Cardiac muscle cell (in vitro differentiated cells and primary cell): ENCODE measurements at regions not wholly inside any gene's neighbourhood (a gene's known extent, or its start where the extent isn't known, plus 50 kb on each side); places are given as distances from the start of the nearest gene placed in this dataset.
A peak's percentile ranks its signal among the peaks of the same experiment; 100 is the strongest.

ENCODE experiments used
- DNase-seq, 2 donors: peaks; one replicate each; pipeline versions ENCODE4 v3.0.0 to v3.0.0-alpha.2; 2010 to 2017; ENCODE audit warnings: low read depth in 1 of 2, low spot score in 1 of 2
- H3K27ac ChIP-seq: fragments of 200-600 bp; sonication (generic); 2 replicates; pipeline ENCODE4 v1.5.1; 2016
- H3K27me3 ChIP-seq: fragments of 200-600 bp; sonication (generic); 2 replicates; pipeline ENCODE4 v1.6.0; 2016; ENCODE audit warnings: control low read depth
- H3K36me3 ChIP-seq: fragments of 200-600 bp; sonication (generic); 2 replicates; pipeline ENCODE4 v1.5.1; 2016; ENCODE audit warnings: control low read depth
- H3K4me1 ChIP-seq: fragments of 200-600 bp; sonication (generic); 2 replicates; pipeline ENCODE4 v1.8.1; 2017; ENCODE audit warnings: low read depth, mild to moderate bottlenecking, mixed run types
- H3K4me3 ChIP-seq: fragments of 200-600 bp; sonication (generic); 2 replicates; pipeline ENCODE4 v1.5.1; 2016; ENCODE audit warnings: mild to moderate bottlenecking
- H3K9me3 ChIP-seq: fragments of 200-600 bp; sonication (generic); 2 replicates; pipeline ENCODE4 v1.5.1; 2017; ENCODE audit warnings: low read depth, mild to moderate bottlenecking, control low read depth
- TF ChIP-seq, protein P1 (sequence below): IDR thresholded peaks from 2 replicates; pipeline ENCODE4 v1.5.1; 2012; ENCODE audit warnings: low read depth, mild to moderate bottlenecking, low read length

DNA sequence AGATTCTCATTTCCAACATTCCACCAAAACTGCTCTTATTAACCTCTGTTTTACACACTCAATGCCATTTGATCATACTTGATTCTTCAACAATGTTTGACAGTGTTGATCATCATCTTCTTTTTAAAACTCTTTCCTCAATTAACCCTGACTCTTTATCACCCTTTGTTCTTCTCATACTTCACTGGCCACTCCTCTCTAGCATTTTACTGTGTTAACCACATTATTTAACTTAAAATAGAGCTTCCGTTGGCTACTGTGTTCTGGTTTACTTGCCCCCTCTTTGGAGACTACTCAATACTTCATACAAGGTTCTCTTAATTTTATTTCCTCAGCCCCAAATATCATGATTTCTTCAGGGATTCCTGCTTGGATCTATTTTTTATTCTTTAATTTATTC is 121.1 kb upstream of the SPRY2 start:
- Histone ChIP-seq H3K27me3 (no peaks in the 10 kb centered on the region), H3K9me3 (no peaks in the 10 kb centered on the region), H3K27ac (no peak overlapping the region), H3K4me3 (no peak overlapping the region), H3K4me1 (no peaks in the 10 kb centered on the region), H3K36me3 (no peaks in the 10 kb centered on the region)
- TF ChIP-seq, protein P1, sequence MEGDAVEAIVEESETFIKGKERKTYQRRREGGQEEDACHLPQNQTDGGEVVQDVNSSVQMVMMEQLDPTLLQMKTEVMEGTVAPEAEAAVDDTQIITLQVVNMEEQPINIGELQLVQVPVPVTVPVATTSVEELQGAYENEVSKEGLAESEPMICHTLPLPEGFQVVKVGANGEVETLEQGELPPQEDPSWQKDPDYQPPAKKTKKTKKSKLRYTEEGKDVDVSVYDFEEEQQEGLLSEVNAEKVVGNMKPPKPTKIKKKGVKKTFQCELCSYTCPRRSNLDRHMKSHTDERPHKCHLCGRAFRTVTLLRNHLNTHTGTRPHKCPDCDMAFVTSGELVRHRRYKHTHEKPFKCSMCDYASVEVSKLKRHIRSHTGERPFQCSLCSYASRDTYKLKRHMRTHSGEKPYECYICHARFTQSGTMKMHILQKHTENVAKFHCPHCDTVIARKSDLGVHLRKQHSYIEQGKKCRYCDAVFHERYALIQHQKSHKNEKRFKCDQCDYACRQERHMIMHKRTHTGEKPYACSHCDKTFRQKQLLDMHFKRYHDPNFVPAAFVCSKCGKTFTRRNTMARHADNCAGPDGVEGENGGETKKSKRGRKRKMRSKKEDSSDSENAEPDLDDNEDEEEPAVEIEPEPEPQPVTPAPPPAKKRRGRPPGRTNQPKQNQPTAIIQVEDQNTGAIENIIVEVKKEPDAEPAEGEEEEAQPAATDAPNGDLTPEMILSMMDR, result no peak
- DNase-seq, result no peak

DNA sequence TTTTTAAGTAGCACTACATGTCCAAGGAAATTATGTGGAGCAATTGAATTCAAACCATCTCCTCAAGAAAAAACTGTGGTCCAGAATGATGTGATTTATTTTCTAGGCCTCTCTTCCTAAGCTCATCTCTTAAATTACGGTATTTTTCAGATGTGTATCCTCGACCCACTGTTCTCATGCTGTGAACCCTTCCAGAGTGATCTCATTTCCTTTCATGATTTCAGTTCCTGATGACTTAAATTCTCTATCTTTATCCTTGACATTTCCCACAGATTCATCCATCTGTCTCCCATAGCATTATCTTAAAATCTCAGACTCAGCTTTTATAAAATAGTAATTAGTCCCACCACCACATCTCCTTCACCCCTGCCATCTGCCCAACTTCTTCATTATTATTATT is 117.6 kb upstream of the SPRY2 start:
- TF ChIP-seq, protein P1, result no peak
- H3K4me1 ChIP-seq, result no peaks in the 10 kb centered on the region
- H3K27me3 ChIP-seq, result no peaks in the 10 kb centered on the region
- DNase-seq, result no peak
- H3K27ac ChIP-seq, result no peak overlapping the region
- H3K36me3 ChIP-seq, result no peaks in the 10 kb centered on the region
- H3K9me3 ChIP-seq, result no peaks in the 10 kb centered on the region
- H3K4me3 ChIP-seq, result no peak overlapping the region

DNA sequence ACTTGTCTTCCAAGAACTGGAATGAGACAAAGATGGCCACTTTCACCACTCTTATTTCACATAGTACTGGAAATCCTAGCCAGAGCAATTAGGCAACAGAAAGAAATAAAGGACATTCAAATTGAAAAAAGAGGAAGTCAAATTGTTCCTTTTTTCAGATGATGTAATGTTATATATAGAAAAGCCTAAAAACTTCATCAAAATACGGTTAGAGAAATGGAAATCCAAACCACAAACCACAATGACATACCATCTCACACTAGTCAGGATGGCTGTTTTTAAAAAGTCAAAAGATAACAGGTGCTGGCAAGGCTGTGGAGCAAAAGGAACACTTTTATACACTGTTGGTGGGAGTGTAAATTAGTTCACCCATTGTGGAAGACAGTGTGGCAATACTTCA is 113.3 kb upstream of the SPRY2 start:
- Histone ChIP-seq H3K4me1 (peaks cover 24% of the 10 kb centered on the region), H3K27ac (no peak overlapping the region), H3K9me3 (no peaks in the 10 kb centered on the region), H3K4me3 (no peak overlapping the region), H3K36me3 (no peaks in the 10 kb centered on the region), H3K27me3 (no peaks in the 10 kb centered on the region)
- TF ChIP-seq, protein P1, result no peak
- DNase-seq, result peak in 1 of 2 donors; percentile 78

DNA sequence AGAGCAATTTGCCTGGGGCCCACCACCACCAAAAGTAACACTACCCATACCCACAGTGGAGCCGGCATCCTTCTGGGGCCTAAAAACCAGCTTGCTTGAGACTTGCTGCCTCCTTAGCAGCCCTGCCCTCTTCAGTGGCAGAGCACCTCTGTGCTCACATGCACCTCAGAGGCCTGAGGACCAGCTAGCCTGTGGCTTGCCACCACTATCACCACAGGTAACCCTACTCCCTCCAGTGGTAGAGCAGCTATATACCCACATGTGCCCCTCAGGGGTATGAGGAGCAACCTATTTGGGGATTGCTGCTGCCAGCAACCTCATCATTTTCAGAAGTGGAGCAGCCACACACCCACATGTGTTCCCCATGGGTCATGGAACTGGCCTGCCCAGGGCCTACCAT is 111.4 kb upstream of the SPRY2 start:
- H3K36me3 ChIP-seq, result no peaks in the 10 kb centered on the region
- H3K27me3 ChIP-seq, result no peaks in the 10 kb centered on the region
- TF ChIP-seq, protein P1, result no peak
- H3K27ac ChIP-seq, result no peak overlapping the region
- peaks cover 28% of the 10 kb centered on the region for H3K4me1 ChIP-seq
- DNase-seq, result no peak
- H3K4me3 ChIP-seq, result no peak overlapping the region
- H3K9me3 ChIP-seq, result no peaks in the 10 kb centered on the region

DNA sequence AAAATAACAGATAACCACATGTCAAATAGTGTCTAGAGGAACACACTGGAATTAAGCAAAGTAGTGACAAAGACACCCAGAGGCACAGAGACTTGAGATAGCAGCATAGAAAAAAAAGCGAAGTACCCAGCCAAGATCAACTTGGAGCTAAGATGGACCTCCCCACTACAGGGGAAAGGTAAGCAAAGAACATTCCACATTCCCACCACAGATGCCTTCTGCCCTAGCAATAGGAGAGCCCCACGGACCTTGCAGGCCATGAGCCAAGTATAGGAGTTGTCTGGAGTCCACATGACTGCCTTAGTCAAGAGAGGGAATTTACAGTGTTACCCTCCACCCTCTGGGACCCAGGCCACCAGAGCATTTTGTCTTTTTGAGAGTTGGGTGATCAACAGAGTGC is 110.7 kb upstream of the SPRY2 start:
- Histone ChIP-seq H3K4me1 (peaks cover 28% of the 10 kb centered on the region), H3K27ac (peak overlapping the region; percentile 73), H3K4me3 (no peak overlapping the region), H3K27me3 (no peaks in the 10 kb centered on the region), H3K9me3 (no peaks in the 10 kb centered on the region), H3K36me3 (no peaks in the 10 kb centered on the region)
- TF ChIP-seq, protein P1, result no peak
- no peak for DNase-seq

DNA sequence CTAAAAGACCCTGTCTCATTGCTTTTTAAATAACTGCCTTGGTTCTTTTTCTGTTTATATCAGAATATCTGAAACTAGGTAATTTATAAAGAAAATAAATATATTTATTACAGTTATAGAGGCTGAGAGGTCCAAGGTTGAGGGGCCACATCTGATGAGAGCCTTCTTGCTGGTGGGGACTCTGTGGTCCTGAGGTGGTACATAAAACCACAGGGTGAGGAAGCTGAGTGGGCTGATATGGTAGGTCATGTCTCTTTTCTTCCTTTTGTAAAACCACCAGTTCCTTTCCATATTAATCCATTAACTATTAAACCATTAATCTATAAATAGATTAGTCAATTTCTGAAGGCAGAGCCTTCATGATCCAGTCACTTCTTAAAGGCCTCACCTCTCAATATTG is 109.5 kb upstream of the SPRY2 start:
- Histone ChIP-seq H3K9me3 (no peaks in the 10 kb centered on the region), H3K27ac (peak overlapping the region; percentile 73), H3K4me1 (peaks cover 28% of the 10 kb centered on the region), H3K27me3 (no peaks in the 10 kb centered on the region), H3K36me3 (no peaks in the 10 kb centered on the region), H3K4me3 (no peak overlapping the region)
- TF ChIP-seq, protein P1, result no peak
- DNase-seq, result no peak
